Esophagus muscularis mucosa (tissue), 4 donors: ENCODE measurements at regions not wholly inside any gene's neighbourhood (a gene's known extent, or its start where the extent isn't known, plus 50 kb on each side); places are given as distances from the start of the nearest gene placed in this dataset.
"Not testable (repeated sequence)": the region's sequence is repeated elsewhere in the genome, so short reads cannot be mapped to it uniquely, and the experiment has no call there.

Experiments
- CTCF ChIP-seq, 3 experiments: fragments of 200-600 bp in 2 of 3; fragments of 450-650 bp in 1 of 3; sonication (generic) in 2 of 3; IDR thresholded peaks; one replicate each; pipeline ENCODE4 v1.5.1; 2017 to 2019; ENCODE audit warnings: antibody characterized with exemption in 3 of 3, mild to moderate bottlenecking in 2 of 3, moderate library complexity in 1 of 3
- EP300 ChIP-seq: sonication (generic); formaldehyde crosslinking; IDR thresholded peaks from one replicate; pipeline ENCODE4 v1.6.1; 2017; ENCODE audit warnings: antibody characterized with exemption
- POLR2A ChIP-seq: fragments of 450-650 bp; IDR thresholded peaks from one replicate; pipeline ENCODE4 v1.6.1; 2017; ENCODE audit warnings: antibody characterized with exemption, moderate library complexity, mild to moderate bottlenecking, low read depth
- POLR2AphosphoS5 ChIP-seq, 2 donors: sonication (generic); formaldehyde crosslinking; IDR thresholded peaks; one replicate each; pipeline ENCODE4 v1.6.1; 2017; ENCODE audit warnings: antibody characterized with exemption in 2 of 2

DNA sequence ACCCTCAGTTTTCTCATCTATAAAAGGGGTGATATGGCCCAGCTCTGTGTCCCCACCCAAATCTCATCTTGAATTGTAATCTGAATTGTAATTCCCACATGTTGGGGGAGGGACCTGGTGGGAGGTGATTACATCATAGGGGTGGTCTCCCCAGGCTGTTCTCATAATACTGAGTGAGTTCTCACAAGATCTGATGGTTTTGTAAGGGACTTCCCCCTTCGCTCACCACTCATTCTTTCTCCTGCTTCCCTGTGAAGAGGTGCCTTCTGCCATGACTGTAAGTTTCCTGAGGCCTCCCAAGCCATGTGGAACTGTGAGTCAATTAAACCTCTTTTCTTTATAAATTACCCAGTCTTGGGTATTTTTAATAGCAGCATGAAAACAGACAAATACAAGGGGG is 61.1 kb upstream of the ALX4 start:
- TF ChIP-seq EP300; POLR2AphosphoS5 (IDR thresholded peaks at IDR 0.05); CTCF (IDR thresholded peaks at IDR 0.05); POLR2A: not testable (repeated sequence)
